ENCODE measurements at regions not wholly inside any gene's neighbourhood (a gene's known extent, or its start where the extent isn't known, plus 50 kb on each side); places are given as distances from the start of the nearest gene placed in this dataset.

DNA sequence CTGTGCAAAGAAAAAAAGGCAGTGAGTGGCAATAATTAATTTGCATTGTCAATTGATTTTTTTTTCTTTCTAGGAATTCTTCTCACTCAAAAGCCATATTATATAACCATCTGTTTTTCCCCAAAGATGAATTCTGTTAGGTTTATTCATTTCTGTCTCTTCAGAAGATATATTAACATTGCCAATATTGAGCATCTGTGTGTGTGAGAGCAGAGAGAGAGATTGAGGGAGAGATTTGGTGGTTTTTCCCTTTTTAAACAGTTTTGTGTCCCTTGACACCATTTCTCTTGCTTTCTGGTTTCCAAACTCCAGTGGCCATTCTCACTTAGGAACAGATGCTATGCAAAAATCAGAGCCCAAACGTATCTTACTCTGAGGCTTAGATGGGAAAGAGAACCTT lies 112.5 kb downstream of the LACC1 start:
- DNase-seq (ENCODE audit: low read depth in 2 of 2) = no peak
- Histone ChIP-seq H3K4me1 (ENCODE audit: control insufficient read depth, extremely low read depth, insufficient read depth, low read length) (no peaks in the 10 kb centered on the region), H3K27me3 (ENCODE audit: control insufficient read depth, insufficient read depth, low read length) (peaks cover 14% of the 10 kb centered on the region), H3K4me3 (replicated peaks in 1 of 4; ENCODE audit: control extremely low read depth in 1 of 4, insufficient read depth in 1 of 4, low read depth in 3 of 4, low read length in 4 of 4) (no peak overlapping the region), H3K9ac (ENCODE audit: insufficient read depth, low read length) (no peak overlapping the region), H3K36me3 (ENCODE audit: control insufficient read depth, insufficient read depth, low read length) (no peaks in the 10 kb centered on the region), H3K4me2 (ENCODE audit: extremely low read depth, insufficient read depth, low read length) (no peak overlapping the region), H3K79me2 (ENCODE audit: control insufficient read depth, insufficient read depth, low read length) (no peaks in the 10 kb centered on the region), H3K9me3 (ENCODE audit: control insufficient read depth, insufficient read depth, low read depth, low read length) (no peaks in the 10 kb centered on the region), H2AFZ (ENCODE audit: low read length) (no peak overlapping the region), H3K27ac (ENCODE audit: insufficient read depth, low read length) (no peak overlapping the region), H4K20me1 (ENCODE audit: control insufficient read depth, extremely low read depth, insufficient read depth, low read length) (no peaks in the 10 kb centered on the region)
- TF ChIP-seq, protein P1, sequence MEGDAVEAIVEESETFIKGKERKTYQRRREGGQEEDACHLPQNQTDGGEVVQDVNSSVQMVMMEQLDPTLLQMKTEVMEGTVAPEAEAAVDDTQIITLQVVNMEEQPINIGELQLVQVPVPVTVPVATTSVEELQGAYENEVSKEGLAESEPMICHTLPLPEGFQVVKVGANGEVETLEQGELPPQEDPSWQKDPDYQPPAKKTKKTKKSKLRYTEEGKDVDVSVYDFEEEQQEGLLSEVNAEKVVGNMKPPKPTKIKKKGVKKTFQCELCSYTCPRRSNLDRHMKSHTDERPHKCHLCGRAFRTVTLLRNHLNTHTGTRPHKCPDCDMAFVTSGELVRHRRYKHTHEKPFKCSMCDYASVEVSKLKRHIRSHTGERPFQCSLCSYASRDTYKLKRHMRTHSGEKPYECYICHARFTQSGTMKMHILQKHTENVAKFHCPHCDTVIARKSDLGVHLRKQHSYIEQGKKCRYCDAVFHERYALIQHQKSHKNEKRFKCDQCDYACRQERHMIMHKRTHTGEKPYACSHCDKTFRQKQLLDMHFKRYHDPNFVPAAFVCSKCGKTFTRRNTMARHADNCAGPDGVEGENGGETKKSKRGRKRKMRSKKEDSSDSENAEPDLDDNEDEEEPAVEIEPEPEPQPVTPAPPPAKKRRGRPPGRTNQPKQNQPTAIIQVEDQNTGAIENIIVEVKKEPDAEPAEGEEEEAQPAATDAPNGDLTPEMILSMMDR (conservative IDR thresholded peaks at IDR 0.05 in 1 of 2, IDR thresholded peaks at IDR 0.05 in 1 of 2; ENCODE audit: low read depth in 1 of 2, low read length in 2 of 2) = no peak
- TF ChIP-seq EZH2 (IDR thresholded peaks at IDR 0.05; ENCODE audit: low read length, missing control alignments) = no peak

GRCh38 chr13:43994999-43995859 lies 115.5 kb downstream of the LACC1 start:
- TF ChIP-seq, protein P1 (conservative IDR thresholded peaks at IDR 0.05 in 1 of 2, IDR thresholded peaks at IDR 0.05 in 1 of 2; ENCODE audit: low read depth in 1 of 2, low read length in 2 of 2) = no peak
- TF ChIP-seq EZH2 (IDR thresholded peaks at IDR 0.05; ENCODE audit: low read length, missing control alignments) = no peak
- DNase-seq (ENCODE audit: low read depth in 2 of 2) = no peak

GRCh38 chr13:43996221-43996620 lies 116.5 kb downstream of the LACC1 start:
- Histone ChIP-seq H3K27me3 (ENCODE audit: control insufficient read depth, insufficient read depth, low read length) (peaks cover 17% of the 10 kb centered on the region), H3K4me2 (ENCODE audit: extremely low read depth, insufficient read depth, low read length) (no peak overlapping the region), H4K20me1 (ENCODE audit: control insufficient read depth, extremely low read depth, insufficient read depth, low read length) (no peaks in the 10 kb centered on the region), H3K9me3 (ENCODE audit: control insufficient read depth, insufficient read depth, low read depth, low read length) (no peaks in the 10 kb centered on the region), H3K79me2 (ENCODE audit: control insufficient read depth, insufficient read depth, low read length) (no peaks in the 10 kb centered on the region), H2AFZ (ENCODE audit: low read length) (no peak overlapping the region), H3K9ac (ENCODE audit: insufficient read depth, low read length) (no peak overlapping the region), H3K27ac (ENCODE audit: insufficient read depth, low read length) (no peak overlapping the region), H3K4me3 (replicated peaks in 1 of 4; ENCODE audit: control extremely low read depth in 1 of 4, insufficient read depth in 1 of 4, low read depth in 3 of 4, low read length in 4 of 4) (no peak overlapping the region), H3K4me1 (ENCODE audit: control insufficient read depth, extremely low read depth, insufficient read depth, low read length) (no peaks in the 10 kb centered on the region), H3K36me3 (ENCODE audit: control insufficient read depth, insufficient read depth, low read length) (no peaks in the 10 kb centered on the region)
- TF ChIP-seq, protein P1 (conservative IDR thresholded peaks at IDR 0.05 in 1 of 2, IDR thresholded peaks at IDR 0.05 in 1 of 2; ENCODE audit: low read depth in 1 of 2, low read length in 2 of 2) = no peak
- no peak for TF ChIP-seq EZH2 (IDR thresholded peaks at IDR 0.05; ENCODE audit: low read length, missing control alignments)
- DNase-seq (ENCODE audit: low read depth in 2 of 2) = no peak

More at GRCh38 chr13:43994999-43995859, 115.5 kb downstream of the LACC1 start:
- no peaks in the 10 kb centered on the region for H4K20me1 ChIP-seq (ENCODE audit: control insufficient read depth, extremely low read depth, insufficient read depth, low read length)
- H3K4me1 ChIP-seq (ENCODE audit: control insufficient read depth, extremely low read depth, insufficient read depth, low read length) = no peaks in the 10 kb centered on the region
- H3K9ac ChIP-seq (ENCODE audit: insufficient read depth, low read length) = no peak overlapping the region
- peaks cover 14% of the 10 kb centered on the region for H3K27me3 ChIP-seq (ENCODE audit: control insufficient read depth, insufficient read depth, low read length)
- H3K27ac ChIP-seq (ENCODE audit: insufficient read depth, low read length) = no peak overlapping the region
- H3K4me2 ChIP-seq (ENCODE audit: extremely low read depth, insufficient read depth, low read length) = no peak overlapping the region
- no peak overlapping the region for H3K4me3 ChIP-seq (replicated peaks in 1 of 4; ENCODE audit: control extremely low read depth in 1 of 4, insufficient read depth in 1 of 4, low read depth in 3 of 4, low read length in 4 of 4)
- no peaks in the 10 kb centered on the region for H3K79me2 ChIP-seq (ENCODE audit: control insufficient read depth, insufficient read depth, low read length)
- no peaks in the 10 kb centered on the region for H3K9me3 ChIP-seq (ENCODE audit: control insufficient read depth, insufficient read depth, low read depth, low read length)
- H2AFZ ChIP-seq (ENCODE audit: low read length) = no peak overlapping the region
- H3K36me3 ChIP-seq (ENCODE audit: control insufficient read depth, insufficient read depth, low read length) = no peaks in the 10 kb centered on the region

Data from fibroblast of lung (primary cell).